Lung microvascular endothelial cell (primary cell): ENCODE measurements at regions not wholly inside any gene's neighbourhood (a gene's known extent, or its start where the extent isn't known, plus 50 kb on each side); places are given as distances from the start of the nearest gene placed in this dataset.
"Not testable (repeated sequence)": the region's sequence is repeated elsewhere in the genome, so short reads cannot be mapped to it uniquely, and the experiment has no call there.

Source experiments
- DNase-seq, 2 donors: peaks; one replicate each; pipeline versions ENCODE4 v3.0.0 to v3.0.0-alpha.2; 2010; ENCODE audit warnings: low read depth in 2 of 2

DNA sequence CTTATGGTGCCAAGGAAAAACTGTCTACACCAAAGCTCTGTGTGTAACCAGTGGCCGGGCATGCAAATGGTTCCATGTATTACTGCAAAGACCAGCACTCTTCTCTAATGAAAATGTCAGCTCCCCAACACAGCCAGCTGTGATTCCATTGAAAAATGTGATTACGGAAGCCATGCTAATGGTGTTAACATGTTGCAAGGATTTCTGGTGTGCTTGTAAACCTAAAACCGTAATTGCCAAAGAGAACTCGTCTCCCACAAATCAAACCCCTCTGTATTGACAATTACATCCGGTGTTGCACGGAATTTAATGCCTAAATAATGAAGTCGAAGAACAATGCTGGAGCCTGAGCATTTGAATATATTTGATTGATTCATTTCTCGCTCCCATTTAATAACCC, 351.7 kb downstream of the NPIPA8 start:
- no peak for DNase-seq

DNA sequence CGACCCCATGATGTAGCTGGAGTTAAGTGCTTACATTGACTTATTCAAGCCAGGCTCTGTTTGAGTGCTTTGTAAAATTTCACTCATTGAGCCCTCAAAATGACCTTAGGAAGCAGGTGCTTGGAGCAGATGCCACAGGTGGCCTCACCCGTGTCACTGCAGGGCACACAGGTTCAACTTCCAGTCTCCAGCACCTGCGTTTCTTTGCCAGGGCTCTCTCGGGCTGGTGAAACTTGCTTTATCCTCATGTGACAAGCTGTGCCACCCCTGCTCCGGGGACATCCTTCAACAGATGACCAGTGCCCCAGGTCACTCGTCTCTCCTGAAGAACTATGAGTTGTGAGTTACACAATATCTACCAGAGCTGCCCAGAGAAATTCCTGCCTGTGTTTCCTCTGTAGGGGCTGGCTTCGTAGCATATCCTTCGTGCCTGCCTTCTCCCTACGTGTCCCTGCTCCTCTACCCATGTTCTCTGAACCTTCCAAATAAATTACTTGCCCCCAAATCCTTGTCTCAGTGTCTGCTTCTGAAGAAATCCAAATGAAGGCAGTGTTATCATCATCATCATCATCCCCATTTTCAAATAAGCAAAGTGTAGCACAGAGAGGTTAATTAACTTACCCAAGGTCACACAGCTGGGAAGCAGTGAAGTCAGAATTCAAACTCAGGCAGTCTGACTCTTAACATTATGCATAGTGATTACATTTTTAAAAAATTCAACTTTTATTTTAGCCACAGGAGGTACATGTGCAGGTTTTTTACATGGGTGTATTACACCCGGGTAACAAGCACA, 352.5 kb downstream of the NPIPA8 start:
- DNase-seq, result no peak

DNA sequence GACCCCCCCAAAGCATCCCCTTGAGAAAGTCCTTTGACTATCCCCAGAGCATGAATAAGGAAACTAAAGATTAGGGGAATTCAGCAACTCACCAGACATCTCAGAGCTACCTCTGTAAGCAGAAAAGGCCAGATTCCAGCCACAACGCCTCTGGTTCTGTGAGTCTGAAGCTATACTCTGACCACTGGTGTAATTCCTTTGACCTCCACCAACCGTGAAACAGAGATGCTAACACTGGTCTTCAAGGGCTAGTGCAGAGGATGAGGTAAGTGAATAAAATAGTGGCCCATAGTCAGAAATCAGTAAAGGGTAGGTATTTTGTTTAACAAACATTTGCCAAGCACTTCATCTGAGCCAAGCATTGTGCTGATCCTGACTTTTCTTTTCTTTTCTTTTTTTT, 353.4 kb downstream of the NPIPA8 start:
- no peak for DNase-seq

DNA sequence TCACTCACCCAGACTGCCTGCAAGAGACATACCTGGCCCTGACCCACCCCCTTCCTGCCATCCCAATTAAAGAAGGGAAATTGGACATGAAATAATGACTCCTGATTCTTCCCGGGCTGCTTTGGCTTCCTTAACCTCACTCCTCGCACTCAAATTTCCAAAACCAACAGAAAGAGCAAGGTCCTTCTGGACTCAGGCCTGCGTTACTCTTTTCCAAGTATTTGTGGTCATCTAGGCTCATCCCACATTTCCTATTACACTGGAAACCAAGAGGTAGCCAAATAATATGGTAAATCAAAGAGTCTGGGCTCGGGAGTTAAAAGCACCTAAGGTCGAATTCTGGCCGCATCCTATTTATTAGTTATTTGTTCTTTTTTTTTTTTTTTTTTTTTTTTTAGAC, 359.3 kb downstream of the NPIPA8 start:
- DNase-seq, result no peak

DNA sequence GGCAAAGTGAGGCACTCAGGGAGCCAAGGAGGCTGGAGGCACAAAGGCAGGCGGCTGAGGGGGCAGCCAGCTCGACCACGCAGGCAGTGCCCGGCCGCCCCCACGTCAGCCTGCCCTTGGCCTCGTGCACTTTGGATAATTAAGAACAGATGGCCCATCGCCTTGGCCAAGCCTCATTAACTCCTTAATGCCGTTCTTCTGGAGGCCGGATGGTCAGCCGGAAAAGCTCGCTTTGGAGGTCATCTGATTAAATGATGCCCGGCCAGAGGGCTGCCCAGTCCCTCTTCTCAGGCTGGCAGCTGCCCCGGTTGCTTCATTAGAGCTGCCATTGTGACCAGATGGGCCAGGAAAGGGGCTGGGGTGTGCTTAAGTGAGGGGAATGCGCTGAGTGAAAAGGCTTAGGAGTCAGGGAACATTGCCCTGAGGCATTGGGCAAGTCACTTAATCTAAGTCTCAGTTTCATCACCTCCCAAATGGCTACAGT, 364.0 kb downstream of the NPIPA8 start:
- no peak for DNase-seq

DNA sequence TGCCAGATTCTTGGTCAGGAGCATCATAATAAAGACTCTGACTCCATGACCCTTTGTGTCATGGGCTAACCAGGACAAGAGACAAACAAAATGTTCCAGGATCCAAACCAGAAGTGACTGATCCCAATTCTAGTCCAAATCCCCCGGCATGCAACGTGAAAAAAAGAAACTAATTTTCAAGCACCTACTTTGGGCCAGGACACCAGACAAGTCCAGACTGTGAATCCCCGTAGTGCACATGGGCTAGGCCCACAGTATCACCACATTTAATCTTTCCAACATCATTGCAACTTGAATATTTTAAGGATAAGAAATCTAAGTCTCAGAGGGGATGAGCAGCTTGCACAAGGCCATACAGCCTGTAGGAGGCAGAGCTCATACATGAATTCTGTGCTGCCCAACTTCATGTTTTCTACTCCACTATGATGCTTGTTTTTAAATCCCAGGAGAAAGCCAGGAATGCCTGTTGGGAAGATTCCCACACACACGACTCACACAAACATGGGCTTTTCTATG, 365.7 kb downstream of the NPIPA8 start:
- DNase-seq, result no peak

DNA sequence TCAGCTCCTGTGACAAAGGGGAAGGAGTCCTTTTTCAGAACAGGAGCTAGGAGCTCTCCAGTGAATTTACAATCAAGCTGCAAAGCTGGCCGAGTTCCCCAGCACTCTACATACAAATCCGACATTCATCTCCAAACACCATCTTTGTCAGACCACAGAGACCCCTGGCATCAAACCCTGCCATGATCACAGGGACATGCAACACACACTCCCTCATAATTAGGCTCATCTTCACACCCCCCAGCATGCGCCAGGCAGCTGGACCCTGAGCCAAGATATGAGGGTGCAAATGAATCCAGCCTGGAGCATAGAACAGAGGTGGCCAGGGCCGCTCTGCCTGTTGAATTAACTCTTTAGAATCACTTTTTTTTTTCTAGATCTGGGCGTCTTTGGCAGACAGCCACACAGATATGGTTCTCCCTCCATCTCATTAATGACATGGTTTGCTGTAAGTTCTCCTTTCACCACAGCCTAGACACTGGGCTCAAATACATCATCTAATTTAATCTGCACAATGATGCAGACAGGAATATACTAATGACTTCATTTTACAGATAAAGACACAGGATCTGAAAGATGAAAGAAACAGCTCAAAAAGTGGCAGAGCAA, 366.3 kb downstream of the NPIPA8 start:
- DNase-seq, result no peak

DNA sequence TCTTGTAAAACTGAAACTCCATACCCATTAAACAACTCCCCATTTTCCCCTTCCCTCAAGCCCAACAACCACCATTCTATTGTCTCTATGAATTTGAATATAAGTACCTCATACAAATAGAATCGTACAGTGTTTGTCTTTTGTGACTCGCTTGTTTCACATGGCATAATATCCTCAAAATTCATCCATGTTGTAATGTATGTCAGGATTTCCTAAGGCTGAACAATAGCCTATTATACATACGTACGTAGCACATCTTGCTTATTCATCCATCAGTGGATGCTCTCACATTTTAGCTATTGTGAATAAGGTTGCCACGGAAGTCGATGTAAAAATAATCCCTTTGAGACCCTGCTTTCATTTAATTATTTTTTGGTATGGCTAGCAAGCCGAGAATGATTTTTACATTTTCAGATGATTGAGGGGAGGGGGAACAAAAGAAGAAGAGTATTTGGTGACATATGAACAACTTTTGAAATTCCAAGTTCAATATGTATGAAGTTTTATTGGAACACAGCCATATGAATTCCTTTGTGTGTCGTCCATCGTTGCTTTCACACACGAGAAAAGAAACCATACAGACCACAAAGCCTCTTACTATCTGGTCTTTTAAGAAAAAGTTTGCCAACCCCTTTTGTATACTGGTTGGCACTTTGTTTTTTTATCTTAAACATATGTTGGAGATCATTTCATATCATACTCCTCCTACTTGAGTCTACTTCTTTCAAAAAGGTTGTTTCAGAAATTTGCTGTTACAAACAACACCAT, 371.2 kb downstream of the NPIPA8 start:
- no peak for DNase-seq

DNA sequence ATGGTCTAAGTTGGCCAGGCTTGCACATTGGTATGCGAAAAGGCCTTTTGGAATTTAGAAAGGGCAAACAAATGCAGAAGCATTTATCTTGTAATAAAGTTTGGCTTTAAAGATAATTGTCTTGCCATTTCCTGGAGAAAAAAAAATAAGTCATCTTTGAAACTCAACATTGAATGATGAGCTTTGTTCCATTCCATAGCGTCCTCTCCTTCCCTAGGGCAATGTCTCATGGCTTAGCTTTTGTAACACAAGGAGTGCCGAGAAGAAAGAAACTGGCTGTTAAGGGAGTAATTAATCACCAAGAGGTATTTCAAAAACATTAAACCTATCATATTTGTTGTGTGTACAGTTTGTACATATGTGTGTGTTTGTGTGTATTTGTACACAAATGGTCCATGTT, 372.3 kb downstream of the NPIPA8 start:
- DNase-seq, result no peak

DNA sequence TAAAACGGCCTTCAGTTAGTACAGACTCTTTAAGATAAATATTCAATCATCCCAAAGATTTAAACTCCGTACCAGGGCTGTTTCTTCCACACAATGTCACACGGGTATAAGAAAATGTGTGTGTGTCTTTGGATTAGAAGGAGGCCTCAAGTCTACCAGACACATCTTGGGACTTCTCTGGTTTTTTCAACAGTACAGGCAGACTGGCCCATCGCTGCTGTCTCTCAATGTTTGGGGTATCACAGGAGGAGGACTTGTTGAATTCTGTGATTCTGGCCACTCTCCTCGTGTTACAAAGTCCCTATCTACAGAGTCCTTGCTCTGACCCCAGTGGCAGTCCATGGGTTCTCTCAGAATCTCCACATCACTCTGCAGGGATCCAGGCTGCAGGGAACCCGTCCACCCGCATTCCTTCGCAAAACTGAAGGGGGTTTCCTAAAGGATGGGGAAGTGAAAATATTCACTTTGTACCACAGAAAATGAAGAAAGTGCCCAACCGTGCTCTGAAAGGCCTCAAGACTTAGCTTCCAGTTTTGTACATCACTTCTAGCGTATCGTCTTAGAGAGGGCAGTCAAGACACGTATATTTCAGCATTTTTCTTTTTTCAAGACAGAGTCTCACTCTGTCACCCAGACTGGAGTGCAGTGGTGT, 373.2 kb downstream of the NPIPA8 start:
- DNase-seq, result no peak

DNA sequence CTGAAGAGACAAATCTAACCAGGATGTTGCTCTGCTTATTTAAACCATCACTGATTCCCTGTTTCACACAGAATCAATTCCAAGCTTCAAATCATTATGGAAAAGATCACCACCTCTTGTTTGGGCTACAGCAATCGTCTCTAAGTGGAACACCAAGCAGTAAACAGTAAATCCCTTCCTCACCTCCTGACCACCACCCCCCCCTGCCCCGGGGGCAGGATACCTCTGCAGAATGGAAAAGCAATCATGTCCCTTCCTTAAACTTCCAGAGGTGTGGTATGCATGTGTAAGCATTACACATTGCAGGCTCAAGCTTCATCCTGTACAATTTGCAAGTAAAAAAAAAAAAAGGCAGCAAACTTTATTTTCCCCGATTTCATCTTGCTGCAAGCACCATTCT, 373.8 kb downstream of the NPIPA8 start:
- DNase-seq, result no peak

DNA sequence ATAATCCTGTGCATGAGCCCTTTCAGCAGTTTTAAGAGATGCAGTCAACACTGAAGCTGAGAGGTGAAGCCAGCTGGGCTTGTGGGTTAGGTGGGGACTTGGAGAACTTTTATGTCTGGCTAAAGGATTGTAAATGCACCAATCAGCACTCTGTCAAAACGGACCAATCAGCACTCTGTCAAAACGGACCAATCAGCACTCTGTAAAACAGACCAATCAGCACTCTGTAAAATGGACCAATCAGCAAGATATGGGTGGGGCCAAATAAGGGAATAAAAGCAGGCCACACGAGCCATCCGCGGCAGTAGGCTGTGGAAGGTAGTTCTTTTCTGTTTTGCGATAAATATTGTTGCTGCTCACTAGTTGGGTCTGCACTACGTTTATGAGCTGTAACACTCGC, 374.7 kb downstream of the NPIPA8 start:
- DNase-seq, result not testable (repeated sequence)

DNA sequence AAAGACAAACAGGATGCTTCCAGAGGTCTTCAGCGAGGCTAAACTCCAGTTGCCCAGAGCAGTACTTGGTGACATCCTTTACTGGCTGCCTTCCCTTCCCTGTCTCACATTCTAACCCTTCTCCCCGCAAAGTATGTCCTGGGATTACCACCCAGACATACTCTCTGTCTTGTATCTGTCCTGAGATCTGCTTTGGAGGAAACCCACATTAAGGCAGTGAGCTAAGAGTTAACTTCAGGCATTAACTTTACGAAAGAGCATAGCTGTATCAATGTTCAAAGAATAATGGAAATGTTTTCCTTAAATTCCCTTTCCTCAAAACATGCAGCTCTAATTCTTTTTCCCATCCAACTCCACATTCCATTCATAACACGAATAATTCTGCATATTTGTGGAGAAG, 385.2 kb downstream of the NPIPA8 start:
- DNase-seq, result no peak

DNA sequence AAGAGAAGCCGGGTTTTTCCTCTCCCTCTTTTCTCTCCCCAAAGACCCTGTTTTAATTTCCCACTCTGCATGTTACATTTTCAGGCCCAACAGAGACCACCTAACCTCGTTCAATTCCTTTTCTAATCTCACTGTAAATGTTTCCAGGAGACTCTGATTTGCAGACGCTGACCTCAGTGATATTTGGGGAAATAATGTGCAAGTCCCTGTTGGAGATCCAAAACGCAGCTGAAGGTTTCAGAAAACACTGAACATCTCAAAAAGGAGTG, 386.6 kb downstream of the NPIPA8 start:
- no peak for DNase-seq

DNA sequence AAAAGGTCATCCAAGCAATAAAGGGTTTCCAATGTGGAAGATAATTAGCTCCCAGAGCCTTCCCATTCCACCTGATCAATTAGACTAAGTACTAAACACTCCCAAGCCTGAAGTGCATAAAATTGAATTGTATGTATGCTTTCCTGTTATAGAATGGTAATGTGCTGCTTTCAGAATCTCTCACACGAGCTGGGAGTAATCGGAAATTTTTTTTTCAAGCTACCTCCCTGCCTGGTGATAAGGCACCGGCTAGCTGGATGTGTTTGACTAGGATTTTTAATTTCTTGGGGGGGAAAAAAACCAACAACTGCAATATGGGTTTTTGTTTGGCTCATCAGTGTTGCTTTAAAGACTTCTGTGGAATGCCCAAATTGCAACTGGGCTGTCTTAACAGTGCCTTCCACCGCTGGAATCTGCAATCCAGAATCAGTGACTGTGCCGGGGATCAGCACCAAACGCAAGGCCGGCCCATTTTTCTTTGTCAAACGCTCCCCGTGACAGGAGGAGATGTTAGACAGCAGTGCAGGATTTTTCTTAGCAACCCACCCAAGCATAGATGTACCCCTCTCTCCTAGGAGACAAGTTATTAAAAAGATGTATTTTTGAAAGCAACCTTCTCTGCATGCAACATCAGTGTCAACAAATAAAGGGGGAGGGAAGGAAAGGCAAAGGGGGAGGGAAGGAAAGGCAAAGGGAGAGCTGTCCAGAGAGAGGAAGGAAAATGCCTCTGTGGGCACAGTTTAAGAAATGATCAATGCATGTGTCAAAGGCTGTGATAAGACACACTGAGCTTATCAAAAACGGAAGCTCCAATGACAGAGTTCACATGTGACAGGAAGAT, 387.2 kb downstream of the NPIPA8 start:
- DNase-seq, result no peak

DNA sequence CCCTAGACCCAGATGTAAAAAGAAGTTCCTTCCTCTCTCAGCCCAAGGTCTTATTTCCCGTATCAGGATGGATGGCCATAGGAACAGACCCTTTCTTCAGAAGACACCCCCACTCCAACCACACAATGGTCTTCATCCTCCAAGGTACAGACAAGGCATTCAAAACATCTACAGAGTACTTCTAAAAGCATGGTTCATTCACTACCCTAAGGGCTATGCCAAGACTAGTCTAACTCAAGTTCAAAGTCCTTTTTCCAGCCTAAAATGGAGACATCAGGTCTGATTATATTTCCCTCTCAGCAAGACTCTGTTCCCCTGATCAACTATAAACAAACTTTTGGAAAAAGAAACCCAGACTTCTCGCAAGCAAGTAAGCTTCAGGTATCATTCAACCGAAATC, 388.9 kb downstream of the NPIPA8 start:
- DNase-seq, result no peak

DNA sequence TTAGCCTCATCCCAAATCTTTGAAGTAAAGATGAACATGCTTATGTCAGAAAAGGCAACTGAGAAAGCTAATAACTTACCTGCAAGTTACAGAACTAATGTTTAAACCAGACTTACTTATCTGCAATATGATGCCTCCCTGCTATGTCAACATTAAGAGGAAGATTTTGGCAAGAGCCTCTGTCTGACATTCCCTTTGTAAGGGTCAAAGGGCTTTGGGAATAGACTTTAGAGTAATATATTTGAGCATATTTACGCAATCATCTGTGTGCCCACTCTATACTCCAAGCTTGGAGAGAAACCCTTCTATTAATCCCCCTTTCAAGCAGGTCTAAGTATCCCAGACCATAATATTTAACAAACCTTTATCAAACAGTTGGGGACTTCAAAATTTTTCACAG, 389.4 kb downstream of the NPIPA8 start:
- no peak for DNase-seq

DNA sequence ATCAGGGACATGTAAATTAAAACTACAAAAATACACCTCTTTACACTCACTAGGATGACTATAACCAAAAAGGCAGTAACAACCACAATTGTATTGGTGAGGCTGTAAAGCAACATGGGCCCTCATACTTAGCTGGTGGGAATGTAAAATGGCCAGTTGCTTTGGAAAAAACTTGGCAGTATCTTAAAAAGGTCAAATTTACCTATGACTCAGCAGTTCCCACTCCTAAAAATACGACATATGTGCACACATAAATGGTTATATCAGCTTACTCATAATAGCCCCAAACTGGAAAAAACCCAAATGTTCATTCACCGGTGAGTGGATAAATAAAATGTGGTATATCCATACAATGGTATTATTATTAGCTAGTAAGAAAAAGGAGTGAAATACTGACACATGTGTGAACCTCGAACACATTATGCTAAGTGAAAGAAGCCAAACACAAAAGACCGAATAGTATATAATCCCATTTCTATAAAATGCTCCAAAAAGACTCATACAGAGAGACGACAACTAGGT, 391.4 kb downstream of the NPIPA8 start:
- no peak for DNase-seq

DNA sequence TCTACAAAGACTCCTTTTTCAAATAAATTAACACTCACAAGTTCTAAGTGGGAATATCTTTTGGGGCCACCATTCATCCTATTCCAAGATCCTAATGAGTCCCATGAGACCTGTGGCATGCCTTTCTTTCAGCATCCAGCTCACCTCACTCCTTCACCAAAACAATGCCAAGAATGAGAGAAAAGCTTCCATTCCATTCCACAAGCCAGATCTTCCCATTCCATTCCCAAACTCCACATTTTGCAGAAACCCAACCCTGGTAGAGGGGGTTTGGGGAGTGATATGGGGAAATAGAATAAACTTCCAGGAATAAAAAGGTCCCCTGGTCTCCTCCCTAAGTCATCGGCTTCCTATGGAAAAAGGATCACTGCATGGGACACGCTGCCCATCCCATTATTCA, 392.2 kb downstream of the NPIPA8 start:
- no peak for DNase-seq

DNA sequence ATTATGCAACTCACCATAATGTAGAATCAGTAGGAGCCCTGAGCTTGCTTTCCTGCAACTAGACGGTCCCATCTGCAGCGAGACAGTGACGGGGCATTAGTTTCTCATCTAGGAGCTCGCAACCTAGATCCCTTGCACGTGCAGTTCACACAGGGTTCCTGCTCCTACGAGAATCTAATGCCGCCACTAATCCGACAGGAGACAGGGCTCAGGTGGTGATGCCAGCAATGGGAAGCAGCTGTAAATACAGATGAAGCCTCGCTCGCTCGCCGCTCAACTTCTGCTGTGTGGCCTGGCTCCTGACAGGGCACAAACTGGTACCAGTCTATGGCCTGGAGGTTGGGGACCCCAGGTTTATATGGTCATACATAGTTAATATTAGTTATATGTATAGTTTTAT, 394.5 kb downstream of the NPIPA8 start:
- no peak for DNase-seq
